SK-N-SH (cell line): ENCODE measurements at regions not wholly inside any gene's neighbourhood (a gene's known extent, or its start where the extent isn't known, plus 50 kb on each side); places are given as distances from the start of the nearest gene placed in this dataset.

Experiments used
- CTCF ChIA-PET: fragments of 300-600, 350-600 bp; formaldehyde crosslinking; extraction: SDS; loops from one replicate; lab custom pipeline; 2021; lab: Yijun Ruan, JAX
- POLR2A ChIA-PET: fragments of 350-600 bp; sonication (Branson Sonifier 250); formaldehyde crosslinking; extraction: SDS; loops from one replicate; lab custom pipeline; 2020; ENCODE audit warnings: antibody characterized with exemption, inconsistent platforms; lab: Yijun Ruan, JAX
- DNase-seq: peaks from one replicate; pipeline ENCODE4 v3.0.0; 2012
- H2AFZ ChIP-seq: fragments of 200-600 bp; sonication (generic); 2 replicates; pipeline ENCODE4 v1.8.1; 2016; ENCODE audit warnings: antibody characterized with exemption, mild to moderate bottlenecking, low read depth
- H3F3A ChIP-seq: fragments of 200-600 bp; sonication (generic); replicated peaks from 2 replicates; pipeline ENCODE3; 2016; ENCODE audit warnings: antibody characterized with exemption, mild to moderate bottlenecking; ENCODE audit not compliant: insufficient read depth
- H3K27ac ChIP-seq, 2 experiments: fragments of 200-500 bp in 1 of 2; fragments of 200-600 bp in 1 of 2; sonication (Bioruptor generic) in 1 of 2; sonication (generic), shearing (Covaris generic) in 1 of 2; 2 replicates each; pipeline versions ENCODE4 v1.5.1 to v1.6.1; 2014 to 2016; ENCODE audit warnings: low read depth in 2 of 2, inconsistent platforms in 1 of 2, low read length in 1 of 2, mild to moderate bottlenecking in 1 of 2, mixed read lengths in 1 of 2
- H3K27me3 ChIP-seq: fragments of 200-600 bp; sonication (generic), shearing (Covaris generic); 2 replicates; pipeline ENCODE4 v1.6.1; 2016; ENCODE audit warnings: mixed run types; ENCODE audit not compliant: insufficient read depth
- H3K36me3 ChIP-seq, 2 experiments: fragments of 200-500 bp in 1 of 2; fragments of 200-600 bp in 1 of 2; sonication (Bioruptor generic) in 1 of 2; sonication (generic) in 1 of 2; replicated peaks in 1 of 2; 2 replicates each; pipeline versions ENCODE3 to v1.5.1; 2014 to 2016; ENCODE audit warnings: low read length in 1 of 2, mild to moderate bottlenecking in 1 of 2; ENCODE audit not compliant: insufficient read depth in 2 of 2, control insufficient read depth in 1 of 2
- H3K4me1 ChIP-seq, 2 experiments: fragments of 200-500 bp in 1 of 2; fragments of 200-600 bp in 1 of 2; sonication (Bioruptor generic) in 1 of 2; sonication (generic), shearing (Covaris generic) in 1 of 2; 2 replicates each; pipeline versions ENCODE4 v1.5.1 to v1.6.1; 2014 to 2016; ENCODE audit warnings: low read depth in 1 of 2, low read length in 1 of 2, mixed run types in 1 of 2; ENCODE audit not compliant: insufficient read depth in 2 of 2, control insufficient read depth in 1 of 2
- H3K4me2 ChIP-seq: fragments of 200-600 bp; sonication (generic), shearing (Covaris generic); 2 replicates; pipeline ENCODE4 v1.6.1; 2017; ENCODE audit warnings: mixed run types
- H3K4me3 ChIP-seq, 2 experiments: fragments of 200-500 bp in 1 of 2; fragments of 200-600 bp in 1 of 2; sonication (Bioruptor generic) in 1 of 2; sonication (generic), shearing (Covaris generic) in 1 of 2; 2 replicates each; pipeline versions ENCODE4 v1.5.1 to v1.8.1; 2014 to 2016; ENCODE audit warnings: low read depth in 2 of 2, inconsistent platforms in 1 of 2, low read length in 1 of 2, mild to moderate bottlenecking in 1 of 2, mixed read lengths in 1 of 2, moderate library complexity in 1 of 2
- H3K79me2 ChIP-seq: fragments of 200-600 bp; sonication (generic); 2 replicates; pipeline ENCODE4 v1.8.1; 2017; ENCODE audit warnings: mild to moderate bottlenecking; ENCODE audit not compliant: insufficient read depth
- H3K9ac ChIP-seq: fragments of 200-600 bp; sonication (generic); 2 replicates; pipeline ENCODE4 v1.6.1; 2017; ENCODE audit warnings: mixed run types
- H3K9me2 ChIP-seq: fragments of 200-600 bp; sonication (generic); 2 replicates; pipeline ENCODE4 v1.6.1; 2017; ENCODE audit warnings: mixed run types
- H3K9me3 ChIP-seq: fragments of 200-600 bp; sonication (generic); 2 replicates; pipeline ENCODE4 v1.6.1; 2017; ENCODE audit warnings: mixed run types, mild to moderate bottlenecking, moderate library complexity
- H4K20me1 ChIP-seq: fragments of 200-600 bp; sonication (generic); 2 replicates; pipeline ENCODE4 v1.6.1; 2017; ENCODE audit warnings: mild to moderate bottlenecking, mixed run types; ENCODE audit not compliant: insufficient read depth
- EP300 ChIP-seq, 2 experiments: IDR thresholded peaks; 2 replicates each; pipeline versions ENCODE4 v1.4.0 to v1.6.1; 2012; ENCODE audit warnings: borderline replicate concordance in 1 of 2, low read depth in 1 of 2, low read length in 1 of 2
- FOSL2 ChIP-seq: IDR thresholded peaks from 2 replicates; pipeline ENCODE4 v1.4.0; 2012; ENCODE audit warnings: low read depth, mild to moderate bottlenecking, moderate library complexity, borderline replicate concordance
- FOXJ3 ChIP-seq: sonication (generic); formaldehyde crosslinking; IDR thresholded peaks from 2 replicates; pipeline ENCODE4 v1.5.1; 2020; ENCODE audit warnings: mild to moderate bottlenecking, missing genetic modification reagents
- PBX3 ChIP-seq: IDR thresholded peaks from 2 replicates; pipeline ENCODE4; 2012
- RCOR1 ChIP-seq: fragments of 150-350 bp; IDR thresholded peaks from 2 replicates; pipeline ENCODE4 v1.6.1; 2017; ENCODE audit warnings: antibody characterized with exemption, low read length
- RXRA ChIP-seq: IDR thresholded peaks from 2 replicates; pipeline ENCODE4 v1.4.0; 2012; ENCODE audit warnings: low read depth, mild to moderate bottlenecking, borderline replicate concordance
- SMC3 ChIP-seq: IDR thresholded peaks from 2 replicates; pipeline ENCODE4 v1.6.1; 2012; ENCODE audit warnings: low read depth, low read length, improper control_type of control experiment
- TAF1 ChIP-seq: IDR thresholded peaks from 2 replicates; pipeline ENCODE4 v1.6.1; 2012; ENCODE audit warnings: low read depth, mild to moderate bottlenecking, low read length, moderate library complexity, borderline replicate concordance
- TCF12 ChIP-seq: IDR thresholded peaks from 2 replicates; pipeline ENCODE4 v1.4.0; 2012
- WGBS: methylation state at CpG from one replicate; pipeline ENCODE4 v1.1.6; 2017; ENCODE audit warnings: low lambda C conversion rate; 5-methylcytosine and 5-hydroxymethylcytosine counted together
- TF ChIP-seq, protein P1 (sequence below): IDR thresholded peaks from 2 replicates; pipeline ENCODE4 v1.4.0; 2012; ENCODE audit warnings: low read depth, borderline replicate concordance

GRCh38 chr3:173191611-173192010 lies 50.6 kb upstream of the SPATA16 start:
- H3K9me2 ChIP-seq: no peaks in the 10 kb centered on the region
- H2AFZ ChIP-seq: no peak overlapping the region
- H3K27ac ChIP-seq: no peak overlapping the region
- TF ChIP-seq FOXJ3: no peak
- no peak for TF ChIP-seq SMC3
- TF ChIP-seq RXRA: no peak
- no peak for TF ChIP-seq FOSL2
- no peak for TF ChIP-seq TCF12
- no peak for TF ChIP-seq EP300 (IDR thresholded peaks at IDR 0.05; ENCODE audit: borderline replicate concordance in 1 of 2, low read depth in 1 of 2, low read length in 1 of 2)
- TF ChIP-seq PBX3: no peak
- no peak for TF ChIP-seq RCOR1
- TF ChIP-seq, protein P1, sequence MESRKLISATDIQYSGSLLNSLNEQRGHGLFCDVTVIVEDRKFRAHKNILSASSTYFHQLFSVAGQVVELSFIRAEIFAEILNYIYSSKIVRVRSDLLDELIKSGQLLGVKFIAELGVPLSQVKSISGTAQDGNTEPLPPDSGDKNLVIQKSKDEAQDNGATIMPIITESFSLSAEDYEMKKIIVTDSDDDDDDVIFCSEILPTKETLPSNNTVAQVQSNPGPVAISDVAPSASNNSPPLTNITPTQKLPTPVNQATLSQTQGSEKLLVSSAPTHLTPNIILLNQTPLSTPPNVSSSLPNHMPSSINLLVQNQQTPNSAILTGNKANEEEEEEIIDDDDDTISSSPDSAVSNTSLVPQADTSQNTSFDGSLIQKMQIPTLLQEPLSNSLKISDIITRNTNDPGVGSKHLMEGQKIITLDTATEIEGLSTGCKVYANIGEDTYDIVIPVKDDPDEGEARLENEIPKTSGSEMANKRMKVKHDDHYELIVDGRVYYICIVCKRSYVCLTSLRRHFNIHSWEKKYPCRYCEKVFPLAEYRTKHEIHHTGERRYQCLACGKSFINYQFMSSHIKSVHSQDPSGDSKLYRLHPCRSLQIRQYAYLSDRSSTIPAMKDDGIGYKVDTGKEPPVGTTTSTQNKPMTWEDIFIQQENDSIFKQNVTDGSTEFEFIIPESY: no peak
- no peak for TF ChIP-seq TAF1
- TF ChIP-seq, all 33 proteins: peak for 0
- Histone ChIP-seq H3K27me3 (no peaks in the 10 kb centered on the region), H3K4me2 (no peak overlapping the region), H3K9me3 (no peaks in the 10 kb centered on the region), H3F3A (no peaks in the 10 kb centered on the region), H3K4me1 (peaks cover 0 to 6% of the 10 kb centered on the region in 2 experiments; a peak in 1 of 4 replicates), H3K9ac (no peak overlapping the region), H4K20me1 (no peaks in the 10 kb centered on the region), H3K4me3 (no peak overlapping the region), H3K79me2 (no peaks in the 10 kb centered on the region), H3K36me3 (no peaks in the 10 kb centered on the region)
- no peak for DNase-seq
- 23% methylated on average over 1 of the region's 1 CpG for WGBS
- POLR2A ChIA-PET: no interaction called here
- CTCF ChIA-PET: no interaction called here
